GM12878 (cell line): ENCODE measurements at regions not wholly inside any gene's neighbourhood (a gene's known extent, or its start where the extent isn't known, plus 50 kb on each side); places are given as distances from the start of the nearest gene placed in this dataset.

Experiments used
- ATAC-seq: fragments of 200-7000 bp; cut with Tn5 transposase; 3 replicates; pipeline ENCODE4 v1.9.1; 2020; ENCODE audit warnings: mild to moderate bottlenecking, moderate library complexity
- BruUV-seq: library from RNA; stranded (reverse); fragments of 400-500 nt; replicated peaks from 2 replicates; lab custom pipeline; 2021; lab: Mats Ljungman, UMichigan
- CTCF ChIA-PET: fragments of 300-600 bp; sonication (Branson Sonifier 250); formaldehyde crosslinking; extraction: SDS; loops from one replicate; lab custom pipeline; 2021; ENCODE audit warnings: inconsistent platforms; lab: Yijun Ruan, JAX
- POLR2A ChIA-PET: fragments of 350-600 bp; formaldehyde crosslinking; extraction: SDS; loops from one replicate; lab custom pipeline; 2021; ENCODE audit warnings: inconsistent platforms; lab: Charles Lee
- RAD21 ChIA-PET: fragments of 300-600 bp; sonication (Branson Sonifier 250); formaldehyde crosslinking; loops from one replicate; lab custom pipeline; 2023; ENCODE audit warnings: antibody characterized with exemption; ENCODE audit not compliant: unreplicated experiment; lab: Charles Lee
- SMC1A ChIA-PET: fragments of 300-600 bp; sonication (Branson Sonifier 250); formaldehyde crosslinking; loops from one replicate; lab custom pipeline; 2023; ENCODE audit not compliant: unreplicated experiment, uncharacterized antibody; lab: Charles Lee
- DNase-seq: peaks from one replicate; pipeline ENCODE4 v3.0.0-alpha.2; 2011; ENCODE audit warnings: low read depth, low spot score
- FAIRE-seq: peaks from 3 replicates; lab custom pipeline; 2011; peaks lifted over from hg19 to GRCh38; lab: Jason Lieb, UNC
- H2AFZ ChIP-seq: 2 replicates; pipeline ENCODE4 v1.6.0; 2011; ENCODE audit warnings: low read depth, low read length, control low read depth; ENCODE audit not compliant: control insufficient read depth
- H3K27ac ChIP-seq: 2 replicates; pipeline ENCODE4 v1.5.1; 2011; ENCODE audit warnings: control low read depth; ENCODE audit not compliant: control insufficient read depth, insufficient read depth
- H3K27me3 ChIP-seq, 2 experiments: replicated peaks in 1 of 2; 2 replicates each; pipeline versions ENCODE4 v1.6.0 to v1.6.1; 2011; ENCODE audit warnings: low read length in 1 of 2; ENCODE audit not compliant: control insufficient read depth in 2 of 2, insufficient read depth in 2 of 2
- H3K36me3 ChIP-seq, 2 experiments: 2 replicates each; pipeline ENCODE4 v1.5.1; 2011; ENCODE audit warnings: low read length in 1 of 2; ENCODE audit not compliant: control insufficient read depth in 2 of 2, insufficient read depth in 2 of 2
- H3K4me1 ChIP-seq: 2 replicates; pipeline ENCODE4 v1.6.1; 2011; ENCODE audit warnings: mild to moderate bottlenecking, low read length, moderate library complexity, mixed read lengths; ENCODE audit not compliant: control insufficient read depth, insufficient read depth
- H3K4me2 ChIP-seq: 2 replicates; pipeline ENCODE4 v1.6.0; 2011; ENCODE audit warnings: control low read depth; ENCODE audit not compliant: control insufficient read depth, insufficient read depth
- H3K4me3 ChIP-seq: fragments of 200-600 bp; sonication (generic); 2 replicates; pipeline ENCODE4 v1.5.1; 2016
- H3K79me2 ChIP-seq: 2 replicates; pipeline ENCODE4 v1.6.0; 2011; ENCODE audit warnings: low read length; ENCODE audit not compliant: control insufficient read depth, insufficient read depth
- H3K9ac ChIP-seq: 2 replicates; pipeline ENCODE4 v1.8.0; 2011; ENCODE audit warnings: low read length, control low read depth, mixed read lengths; ENCODE audit not compliant: control insufficient read depth, insufficient read depth
- H3K9me3 ChIP-seq: replicated peaks from 3 replicates; pipeline ENCODE4 v1.5.1; 2011; ENCODE audit warnings: mild to moderate bottlenecking, low read length; ENCODE audit not compliant: control insufficient read depth, insufficient read depth
- H4K20me1 ChIP-seq: 2 replicates; pipeline ENCODE4 v1.6.0; 2011; ENCODE audit not compliant: control insufficient read depth, insufficient read depth
- BMI1 ChIP-seq: fragments of 450-650 bp; IDR thresholded peaks from 2 replicates; pipeline ENCODE4 v1.6.1; 2016; ENCODE audit warnings: mild to moderate bottlenecking, moderate library complexity, borderline replicate concordance
- CBX5 ChIP-seq: sonication (generic); IDR thresholded peaks from 2 replicates; pipeline ENCODE4 v1.6.1; 2016; ENCODE audit warnings: low read depth, moderate library complexity, mild to moderate bottlenecking, inconsistent platforms
- ELK1 ChIP-seq: IDR thresholded peaks from 2 replicates; pipeline ENCODE4 v1.6.1; 2012; ENCODE audit warnings: low read depth, low read length, improper control_type of control experiment
- FOXM1 ChIP-seq: IDR thresholded peaks from 2 replicates; pipeline ENCODE4 v1.6.1; 2012; ENCODE audit warnings: low read depth, mild to moderate bottlenecking, inconsistent platforms, low read length, moderate library complexity
- GABPA ChIP-seq: IDR thresholded peaks from 2 replicates; pipeline ENCODE4 v1.6.1; 2014; ENCODE audit warnings: antibody characterized with exemption, low read depth, mild to moderate bottlenecking, inconsistent platforms
- JUNB ChIP-seq: IDR thresholded peaks from 2 replicates; pipeline ENCODE4 v1.6.1; 2016; ENCODE audit warnings: antibody characterized with exemption, mild to moderate bottlenecking
- NRF1 ChIP-seq: conservative IDR thresholded peaks from 2 replicates; pipeline ENCODE4 v1.6.1; 2011; ENCODE audit warnings: mild to moderate bottlenecking, low read depth, low read length, improper control_type of control experiment
- POLR2AphosphoS2 ChIP-seq: IDR thresholded peaks from 2 replicates; pipeline ENCODE4 v1.6.1; 2011; ENCODE audit warnings: low read depth, mild to moderate bottlenecking, low read length, improper control_type of control experiment, moderate library complexity
- RAD51 ChIP-seq: fragments of 450-650 bp; IDR thresholded peaks from 2 replicates; pipeline ENCODE4 v1.6.1; 2016; ENCODE audit warnings: moderate library complexity, mild to moderate bottlenecking, inconsistent platforms
- RELA ChIP-seq: fragments of 450-650 bp; IDR thresholded peaks from 2 replicates; pipeline ENCODE4 v1.8.0; 2014; ENCODE audit warnings: borderline replicate concordance; ENCODE audit not compliant: partially characterized antibody
- SMAD5 ChIP-seq: IDR thresholded peaks from 2 replicates; pipeline ENCODE4 v1.6.1; 2016; ENCODE audit warnings: antibody characterized with exemption, low read depth
- SPI1 ChIP-seq: IDR thresholded peaks from 2 replicates; pipeline ENCODE4 v1.6.1; 2011; ENCODE audit warnings: low read depth, mild to moderate bottlenecking, low read length, moderate library complexity, borderline replicate concordance; ENCODE audit not compliant: insufficient read depth
- SREBF1 ChIP-seq: IDR thresholded peaks from 2 replicates; pipeline ENCODE4 v1.6.1; 2012; ENCODE audit warnings: mild to moderate bottlenecking, low read length
- SREBF2 ChIP-seq: IDR thresholded peaks from 2 replicates; pipeline ENCODE4 v1.6.1; 2012; ENCODE audit warnings: mild to moderate bottlenecking, low read length
- TARDBP ChIP-seq: IDR thresholded peaks from 2 replicates; pipeline ENCODE4 v1.6.1; 2016; ENCODE audit warnings: borderline replicate concordance
- TBL1XR1 ChIP-seq: IDR thresholded peaks from 2 replicates; pipeline ENCODE4 v1.6.1; 2012; ENCODE audit warnings: low read depth, low read length, improper control_type of control experiment
- TCF3 ChIP-seq: IDR thresholded peaks from 2 replicates; pipeline ENCODE4 v1.6.1; 2012; ENCODE audit warnings: low read depth, mild to moderate bottlenecking, low read length, borderline replicate concordance; ENCODE audit not compliant: insufficient read depth
- ZBED1 ChIP-seq: IDR thresholded peaks from 2 replicates; pipeline ENCODE4 v1.6.1; 2016; ENCODE audit warnings: borderline replicate concordance
- WGBS: methylation state at CpG from one replicate; pipeline ENCODE4 v1.1.6; 2016; ENCODE audit warnings: low lambda C conversion rate; ENCODE audit not compliant: insufficient replicate concordance, insufficient coverage; ENCODE audit errors: missing lambda C conversion rate; 5-methylcytosine and 5-hydroxymethylcytosine counted together
- in situ Hi-C: fragments of 300-500 bp; cut with MboI; formaldehyde crosslinking; loops from 9 replicates; pipeline ENCODE4 v1.14.3; 2018; ENCODE audit warnings: mixed read lengths
- intact Hi-C: fragments of 100-400 bp; cut with micrococcal nuclease; formaldehyde crosslinking; loops from one replicate; pipeline ENCODE4 v1.14.2; 2022; ENCODE audit not compliant: unreplicated experiment
- TF ChIP-seq, protein P1 (sequence below): fragments of 450-650 bp; IDR thresholded peaks from 2 replicates; pipeline ENCODE4 v1.6.1; 2017; ENCODE audit warnings: borderline replicate concordance

DNA sequence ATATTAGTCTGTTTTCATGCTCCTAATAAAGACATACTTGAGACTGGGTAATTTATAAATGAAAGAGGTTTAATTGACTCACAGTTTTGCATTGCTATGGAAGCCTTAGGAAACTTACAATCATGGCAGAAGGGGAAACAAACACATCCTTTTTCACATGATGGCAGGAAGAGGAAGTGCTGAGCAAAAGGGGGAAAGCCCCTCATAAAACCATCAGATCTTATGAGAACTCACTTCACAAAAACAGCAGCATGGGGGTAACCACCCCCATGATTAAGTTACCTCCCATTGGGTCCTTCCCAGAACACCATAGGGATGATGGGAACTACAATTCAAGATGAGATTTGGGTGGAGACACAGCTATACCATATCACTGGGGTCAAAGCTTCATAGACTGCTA, 254.2 kb downstream of the ERMARD start:
- no TSS peak for BruUV-seq
- Histone ChIP-seq H2AFZ (no peak overlapping the region), H3K4me3 (no peak overlapping the region), H3K27me3 (no peaks in the 10 kb centered on the region), H3K4me2 (no peak overlapping the region), H3K79me2 (no peaks in the 10 kb centered on the region), H3K27ac (no peak overlapping the region)
- RAD21 ChIA-PET, result no interaction called here
- no peak for ATAC-seq
- no peak for TF ChIP-seq SREBF2
- no peak for TF ChIP-seq RAD51
- TF ChIP-seq ZBED1, result no peak
- TF ChIP-seq SMAD5, result no peak
- TF ChIP-seq, all 136 proteins: peak for 0
- FAIRE-seq, result no peak
- Histone ChIP-seq H3K36me3 (no peaks in the 10 kb centered on the region), H3K4me1 (no peaks in the 10 kb centered on the region), H3K9ac (no peak overlapping the region), H3K9me3 (peaks cover 4% of the 10 kb centered on the region; the same call in 2 of the 3 replicates), H4K20me1 (no peaks in the 10 kb centered on the region)
- in situ Hi-C loops (no loop called here), intact Hi-C loops (no loop called here)
- ChIA-PET POLR2A (no interaction called here), SMC1A (no interaction called here), CTCF (no interaction called here)
- DNase-seq, result no peak

DNA sequence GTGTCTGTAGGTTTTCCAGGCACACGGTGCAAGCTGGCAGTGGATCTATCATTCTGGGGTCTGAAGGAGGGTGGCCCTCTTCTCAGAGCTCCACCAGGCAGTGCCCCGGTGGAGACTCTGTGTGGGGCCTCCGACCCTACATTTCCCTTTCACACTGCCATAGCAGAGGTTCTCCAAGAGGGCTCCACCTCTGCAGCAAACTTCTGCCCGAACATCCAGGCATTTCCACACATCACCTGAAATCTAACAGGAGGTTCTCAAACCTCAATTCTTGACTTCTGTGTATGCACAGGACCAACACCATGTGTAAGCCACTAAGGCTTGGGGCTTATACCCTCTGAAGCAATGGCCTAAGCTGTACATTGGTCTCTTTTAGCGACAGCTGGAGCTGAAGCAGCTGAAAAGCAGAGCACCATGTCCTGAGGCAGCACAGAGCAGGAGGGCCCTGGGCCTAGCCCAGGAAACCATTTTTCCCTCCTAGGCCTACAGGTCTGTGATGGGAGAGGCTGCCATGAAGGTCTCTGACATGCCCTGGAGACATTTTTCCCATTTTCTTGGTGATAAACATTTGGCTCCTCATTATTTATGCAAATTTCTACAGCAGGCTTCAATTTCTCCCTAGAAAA, 253.3 kb downstream of the ERMARD start:
- RAD21 ChIA-PET, result no interaction called here
- H3K4me2 ChIP-seq, result no peak overlapping the region
- H3K79me2 ChIP-seq, result no peaks in the 10 kb centered on the region
- 15% methylated on average over 5 of the region's 5 CpGs for WGBS
- no peak overlapping the region for H3K9ac ChIP-seq
- no peaks in the 10 kb centered on the region for H3K27me3 ChIP-seq
- no peaks in the 10 kb centered on the region for H4K20me1 ChIP-seq
- DNase-seq, result no peak
- in situ Hi-C loops (no loop called here), intact Hi-C loops (no loop called here)
- H3K9me3 ChIP-seq, result peaks cover 4% of the 10 kb centered on the region; the same call in 2 of the 3 replicates
- H3K4me1 ChIP-seq, result no peaks in the 10 kb centered on the region
- POLR2A ChIA-PET, result no interaction called here
- no peak for FAIRE-seq
- H3K4me3 ChIP-seq, result no peak overlapping the region
- no peak for ATAC-seq
- H3K27ac ChIP-seq, result no peak overlapping the region
- no peak overlapping the region for H2AFZ ChIP-seq
- CTCF ChIA-PET, result no interaction called here
- no peaks in the 10 kb centered on the region for H3K36me3 ChIP-seq
- SMC1A ChIA-PET, result no interaction called here
- no TSS peak for BruUV-seq
- no peak; the same call in 1 of the 2 replicates for TF ChIP-seq CBX5
- TF ChIP-seq SPI1, result no peak
- TF ChIP-seq FOXM1, result no peak
- TF ChIP-seq TBL1XR1, result no peak
- TF ChIP-seq JUNB, result no peak
- no peak for TF ChIP-seq SREBF1
- no peak for TF ChIP-seq RELA
- TF ChIP-seq TARDBP, result no peak
- no peak for TF ChIP-seq GABPA
- TF ChIP-seq POLR2AphosphoS2, result no peak
- no peak for TF ChIP-seq BMI1
- no peak for TF ChIP-seq NRF1
- TF ChIP-seq, protein P1, sequence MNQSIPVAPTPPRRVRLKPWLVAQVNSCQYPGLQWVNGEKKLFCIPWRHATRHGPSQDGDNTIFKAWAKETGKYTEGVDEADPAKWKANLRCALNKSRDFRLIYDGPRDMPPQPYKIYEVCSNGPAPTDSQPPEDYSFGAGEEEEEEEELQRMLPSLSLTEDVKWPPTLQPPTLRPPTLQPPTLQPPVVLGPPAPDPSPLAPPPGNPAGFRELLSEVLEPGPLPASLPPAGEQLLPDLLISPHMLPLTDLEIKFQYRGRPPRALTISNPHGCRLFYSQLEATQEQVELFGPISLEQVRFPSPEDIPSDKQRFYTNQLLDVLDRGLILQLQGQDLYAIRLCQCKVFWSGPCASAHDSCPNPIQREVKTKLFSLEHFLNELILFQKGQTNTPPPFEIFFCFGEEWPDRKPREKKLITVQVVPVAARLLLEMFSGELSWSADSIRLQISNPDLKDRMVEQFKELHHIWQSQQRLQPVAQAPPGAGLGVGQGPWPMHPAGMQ, result no peak
- no peak for TF ChIP-seq ELK1
- no peak for TF ChIP-seq TCF3
